Activated T-cell treated with anti-CD3 and anti-CD28 coated beads, Interleukin-2, amount 50 U/mL, for 1 hour (primary cell): ENCODE measurements at regions not wholly inside any gene's neighbourhood (a gene's known extent, or its start where the extent isn't known, plus 50 kb on each side); places are given as distances from the start of the nearest gene placed in this dataset.
A peak's percentile ranks its signal among the peaks of the same experiment; 100 is the strongest.
"Not testable (repeated sequence)": the region's sequence is repeated elsewhere in the genome, so short reads cannot be mapped to it uniquely, and the experiment has no call there.

Source experiments
- DNase-seq: peaks from one replicate; pipeline ENCODE4 v3.0.0-alpha.2; 2020

GRCh38 chr2:84373391-84373790, 85.7 kb downstream of the SUCLG1 start:
- no peak for DNase-seq

- DNase-seq: no peak
Measured at GRCh38 chr2:84362541-84362940, 96.5 kb downstream of the SUCLG1 start.

- DNase-seq: no peak
Measured at GRCh38 chr2:84338069-84338468, 121.0 kb downstream of the SUCLG1 start.

- no peak for DNase-seq
Measured at GRCh38 chr2:84327645-84328249, 131.3 kb downstream of the SUCLG1 start.

GRCh38 chr2:84326831-84327432, 132.1 kb downstream of the SUCLG1 start:
- DNase-seq: no peak

GRCh38 chr2:84323890-84324289, 135.2 kb downstream of the SUCLG1 start:
- DNase-seq: no peak

GRCh38 chr2:84320940-84321339, 138.1 kb downstream of the SUCLG1 start:
- DNase-seq: no peak

GRCh38 chr2:84319581-84319980, 139.5 kb downstream of the SUCLG1 start:
- DNase-seq: no peak

GRCh38 chr2:84317135-84317534, 141.9 kb downstream of the SUCLG1 start:
- no peak for DNase-seq

- DNase-seq: peak; percentile 72
Measured at GRCh38 chr2:84314901-84315330, 144.2 kb downstream of the SUCLG1 start.

- DNase-seq: no peak
Measured at GRCh38 chr2:84314250-84314649, 144.8 kb downstream of the SUCLG1 start.

GRCh38 chr2:84309281-84309680, 149.8 kb downstream of the SUCLG1 start:
- no peak for DNase-seq

GRCh38 chr2:84306361-84306760, 152.7 kb downstream of the SUCLG1 start:
- DNase-seq: no peak

- DNase-seq: no peak
Measured at GRCh38 chr2:84302513-84303412, 156.3 kb downstream of the SUCLG1 start.

GRCh38 chr2:84301717-84302116, 157.4 kb downstream of the SUCLG1 start:
- no peak for DNase-seq

- no peak for DNase-seq
Measured at GRCh38 chr2:84300696-84301029, 158.4 kb downstream of the SUCLG1 start.

- not testable (repeated sequence) for DNase-seq
Measured at GRCh38 chr2:84300001-84300695, 158.9 kb downstream of the SUCLG1 start.

- DNase-seq: no peak
Measured at GRCh38 chr2:84299211-84299775, 159.8 kb downstream of the SUCLG1 start.

GRCh38 chr2:84297155-84297554, 161.9 kb downstream of the SUCLG1 start:
- DNase-seq: no peak

- DNase-seq: no peak
Measured at GRCh38 chr2:84293791-84294380, 165.2 kb downstream of the SUCLG1 start.

GRCh38 chr2:84292545-84292944, 166.5 kb downstream of the SUCLG1 start:
- no peak for DNase-seq

- no peak for DNase-seq
Measured at GRCh38 chr2:84290537-84290936, 168.5 kb downstream of the SUCLG1 start.

GRCh38 chr2:84288293-84288692, 170.8 kb downstream of the SUCLG1 start:
- DNase-seq: no peak
